ENCODE measurements at regions not wholly inside any gene's neighbourhood (a gene's known extent, or its start where the extent isn't known, plus 50 kb on each side); places are given as distances from the start of the nearest gene placed in this dataset.

- TF ChIP-seq CTCF (IDR thresholded peaks at IDR 0.05) (no peak), IRF1 (CRISPR knock-in tag; IDR thresholded peaks at IDR 0.05) (no peak), ZNF532 (CRISPR knock-in tag; IDR thresholded peaks at IDR 0.05; ENCODE audit: borderline replicate concordance) (no peak), CBFB (CRISPR knock-in tag; IDR thresholded peaks at IDR 0.05; ENCODE audit: low read depth) (no peak), PRDM15 (CRISPR knock-in tag; IDR thresholded peaks at IDR 0.05) (no peak), CREM (CRISPR knock-in tag; IDR thresholded peaks at IDR 0.05) (no peak), NR3C1 (CRISPR knock-in tag; conservative IDR thresholded peaks at IDR 0.05; ENCODE audit: low read depth) (no peak), FOXJ3 (CRISPR knock-in tag; IDR thresholded peaks at IDR 0.05; ENCODE audit: borderline replicate concordance) (no peak), CREB1 (CRISPR knock-in tag; IDR thresholded peaks at IDR 0.05) (no peak), MAX (CRISPR knock-in tag; IDR thresholded peaks at IDR 0.05) (no peak), HMGXB4 (CRISPR knock-in tag; IDR thresholded peaks at IDR 0.05) (no peak), FOXK1 (CRISPR knock-in tag; IDR thresholded peaks at IDR 0.05) (no peak)
Measured at GRCh38 chr6:131381052-131381708, 191.8 kb upstream of the ARG1 start.
